Loucy (cell line): ENCODE measurements at regions not wholly inside any gene's neighbourhood (a gene's known extent, or its start where the extent isn't known, plus 50 kb on each side); places are given as distances from the start of the nearest gene placed in this dataset.

Experiments used
- EZH2phosphoT487 ChIP-seq: fragments of 200-600 bp; IDR thresholded peaks from 2 replicates; pipeline ENCODE4 v1.6.1; 2018; ENCODE audit warnings: antibody characterized with exemption, mild to moderate bottlenecking, moderate library complexity, borderline replicate concordance
- TF ChIP-seq, protein P1 (sequence below): fragments of 200-600 bp; sonication (generic); conservative IDR thresholded peaks from 2 replicates; pipeline ENCODE4 v1.5.1; 2014; ENCODE audit warnings: mild to moderate bottlenecking, antibody characterized with exemption, low read length

DNA sequence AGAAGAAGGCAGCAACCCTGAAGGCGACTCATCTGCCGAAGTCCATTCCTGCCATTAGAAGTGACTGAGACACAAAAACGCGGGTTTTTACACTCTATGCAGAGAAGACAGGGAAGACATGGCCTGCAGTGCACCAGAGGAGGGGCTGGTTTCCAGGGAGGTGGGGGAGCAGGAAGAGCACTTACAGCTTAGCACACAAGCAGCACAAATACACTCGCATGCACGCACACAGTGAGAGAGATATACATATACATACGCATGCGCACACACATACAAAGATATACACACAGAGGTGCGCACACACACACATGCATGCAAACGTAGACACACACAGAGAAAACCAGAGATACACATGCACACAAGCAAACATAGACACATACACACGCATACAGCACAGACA lies 210.9 kb upstream of the CSF3R start:
- TF ChIP-seq, protein P1, sequence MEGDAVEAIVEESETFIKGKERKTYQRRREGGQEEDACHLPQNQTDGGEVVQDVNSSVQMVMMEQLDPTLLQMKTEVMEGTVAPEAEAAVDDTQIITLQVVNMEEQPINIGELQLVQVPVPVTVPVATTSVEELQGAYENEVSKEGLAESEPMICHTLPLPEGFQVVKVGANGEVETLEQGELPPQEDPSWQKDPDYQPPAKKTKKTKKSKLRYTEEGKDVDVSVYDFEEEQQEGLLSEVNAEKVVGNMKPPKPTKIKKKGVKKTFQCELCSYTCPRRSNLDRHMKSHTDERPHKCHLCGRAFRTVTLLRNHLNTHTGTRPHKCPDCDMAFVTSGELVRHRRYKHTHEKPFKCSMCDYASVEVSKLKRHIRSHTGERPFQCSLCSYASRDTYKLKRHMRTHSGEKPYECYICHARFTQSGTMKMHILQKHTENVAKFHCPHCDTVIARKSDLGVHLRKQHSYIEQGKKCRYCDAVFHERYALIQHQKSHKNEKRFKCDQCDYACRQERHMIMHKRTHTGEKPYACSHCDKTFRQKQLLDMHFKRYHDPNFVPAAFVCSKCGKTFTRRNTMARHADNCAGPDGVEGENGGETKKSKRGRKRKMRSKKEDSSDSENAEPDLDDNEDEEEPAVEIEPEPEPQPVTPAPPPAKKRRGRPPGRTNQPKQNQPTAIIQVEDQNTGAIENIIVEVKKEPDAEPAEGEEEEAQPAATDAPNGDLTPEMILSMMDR: no peak
- no peak for TF ChIP-seq EZH2phosphoT487
